Sigmoid colon (tissue), 6 donors: ENCODE measurements at regions not wholly inside any gene's neighbourhood (a gene's known extent, or its start where the extent isn't known, plus 50 kb on each side); places are given as distances from the start of the nearest gene placed in this dataset.

Source experiments
- DNase-seq: peaks from one replicate; pipeline ENCODE4 v3.0.0-alpha.2; 2019
- H3K27ac ChIP-seq, 4 donors: fragments of 200-600 bp; sonication (generic); one replicate each; pipeline ENCODE4 v1.5.1; 2016 to 2019; ENCODE audit warnings: mild to moderate bottlenecking in 1 of 4
- H3K27me3 ChIP-seq, 3 donors: fragments of 200-600 bp; sonication (generic); one replicate each; pipeline ENCODE4 v1.5.1; 2019; ENCODE audit warnings: mild to moderate bottlenecking in 1 of 3
- H3K36me3 ChIP-seq, 4 donors: fragments of 200-600 bp; sonication (generic); one replicate each; pipeline ENCODE4 v1.5.1; 2016 to 2019
- H3K4me1 ChIP-seq, 4 donors: fragments of 200-600 bp; sonication (generic); one replicate each; pipeline ENCODE4 v1.5.1; 2017 to 2019
- H3K4me3 ChIP-seq, 4 donors: fragments of 200-600 bp; sonication (generic); one replicate each; pipeline ENCODE4 v1.5.1; 2017 to 2019; ENCODE audit warnings: mild to moderate bottlenecking in 2 of 4, moderate library complexity in 1 of 4
- H3K9me3 ChIP-seq, 4 donors: fragments of 200-600 bp in 3 of 4; sonication (generic) in 3 of 4; one replicate each; pipeline versions ENCODE4 v1.5.1 to v1.6.1; 2013 to 2019
- CTCF ChIP-seq, 4 experiments: fragments of 450-650 bp in 3 of 4; fragments of 200-600 bp in 1 of 4; IDR thresholded peaks; one replicate each; pipeline ENCODE4 v1.5.1; 2016 to 2019; ENCODE audit warnings: antibody characterized with exemption in 4 of 4, mild to moderate bottlenecking in 3 of 4, moderate library complexity in 2 of 4
- EP300 ChIP-seq, 4 donors: sonication (generic); formaldehyde crosslinking; IDR thresholded peaks; one replicate each; pipeline ENCODE4 v1.6.1; 2017; ENCODE audit warnings: antibody characterized with exemption in 4 of 4
- POLR2A ChIP-seq, 2 donors: fragments of 450-650 bp; IDR thresholded peaks; one replicate each; pipeline ENCODE4 v1.6.1; 2016; ENCODE audit warnings: antibody characterized with exemption in 2 of 2, mild to moderate bottlenecking in 2 of 2, moderate library complexity in 2 of 2
- POLR2AphosphoS5 ChIP-seq, 4 donors: sonication (generic); formaldehyde crosslinking; IDR thresholded peaks; one replicate each; pipeline ENCODE4 v1.6.1; 2017; ENCODE audit warnings: antibody characterized with exemption in 4 of 4
- WGBS, 2 donors: extraction: QIAGEN DNeasy Blood & Tissue Kit; methylation state at CpG; one replicate each; pipeline ENCODE4 v1.1.7; 2013; 5-methylcytosine and 5-hydroxymethylcytosine counted together
- intact Hi-C: fragments of 100-400 bp; cut with DNase I; formaldehyde crosslinking; loops from one replicate; pipeline ENCODE4 v1.15.1; 2023
- donor health status: healthy with polysubstance abuse.
- donor health status: healthy.

GRCh38 chr13:50125304-50125553 lies 110.0 kb downstream of the KCNRG start:
- Histone ChIP-seq H3K36me3 (no peaks in the 10 kb centered on the region), H3K9me3 (no peaks in the 10 kb centered on the region), H3K27ac (peak overlapping the region; percentile 96 to 100 (median 99)), H3K4me3 (peak overlapping the region; percentile 82 to 96 (median 90)), H3K27me3 (peaks cover 21 to 37% (median 30%) of the 10 kb centered on the region in 3 donors), H3K4me1 (peaks cover 0 to 48% (median 42%) of the 10 kb centered on the region in 4 donors)
- no peak for DNase-seq
- TF ChIP-seq CTCF (IDR thresholded peaks at IDR 0.05): no peak
- no peak for TF ChIP-seq POLR2A (IDR thresholded peaks at IDR 0.05)
- 1% methylated on average over 31 of the region's 31 CpGs for WGBS, 2 donors
- intact Hi-C loops: loop anchor here (1.0 to 10.0 kb wide), 7 partner anchors 43 to 1680 kb away; partner anchors contain the start of genes CDADC1, DHRS12 and SPRYD7

- Histone ChIP-seq H3K36me3 (no peaks in the 10 kb centered on the region), H3K27me3 (peaks cover 25 to 42% (median 34%) of the 10 kb centered on the region in 3 donors), H3K4me1 (peaks cover 0 to 53% (median 47%) of the 10 kb centered on the region in 4 donors), H3K4me3 (peak overlapping the region; percentile 82 to 96 (median 90)), H3K27ac (peak overlapping the region; percentile 96 to 100 (median 99)), H3K9me3 (no peaks in the 10 kb centered on the region)
- intact Hi-C loops: loop anchor here (1.0 to 10.0 kb wide), 7 partner anchors 43 to 1679 kb away; partner anchors contain the start of genes CDADC1, DHRS12 and SPRYD7
- TF ChIP-seq CTCF (IDR thresholded peaks at IDR 0.05) (peak in 1 of 4 experiments; percentile 6), EP300 (IDR thresholded peaks at IDR 0.05) (peak in 1 of 4 donors; percentile 34), POLR2AphosphoS5 (IDR thresholded peaks at IDR 0.05) (peak; percentile 54 to 80 (median 76)), POLR2A (IDR thresholded peaks at IDR 0.05) (peak in 1 of 2 donors; percentile 17)
- peak; percentile 98 for DNase-seq
- WGBS, 2 donors: 1% methylated on average over 86 to 87 of the region's 87 CpGs
Measured at GRCh38 chr13:50125554-50126262, 110.5 kb downstream of the KCNRG start.

- H3K4me1 ChIP-seq: peaks cover 0 to 60% (median 52%) of the 10 kb centered on the region in 4 donors
Measured at GRCh38 chr13:50126263-50126992, 111.2 kb downstream of the KCNRG start.

GRCh38 chr13:50126993-50127725 lies 111.9 kb downstream of the KCNRG start:
- TF ChIP-seq CTCF (IDR thresholded peaks at IDR 0.05) (no peak), POLR2AphosphoS5 (IDR thresholded peaks at IDR 0.05) (peak; percentile 20 to 76 (median 54)), POLR2A (IDR thresholded peaks at IDR 0.05) (no peak)
- Histone ChIP-seq H3K27me3 (peaks cover 27 to 56% (median 48%) of the 10 kb centered on the region in 3 donors), H3K4me3 (peak overlapping the region; percentile 23 to 96 (median 60)), H3K4me1 (peaks cover 0 to 58% (median 52%) of the 10 kb centered on the region in 4 donors), H3K9me3 (no peaks in the 10 kb centered on the region), H3K27ac (peak overlapping the region; percentile 96 to 100 (median 99)), H3K36me3 (no peaks in the 10 kb centered on the region)
- 37 to 45% methylated on average over 51 of the region's 51 CpGs for WGBS, 2 donors
- DNase-seq: peak; percentile 88
- intact Hi-C loops: loop anchor here (5.0 to 10.0 kb wide), 4 partner anchors 400 to 1678 kb away; partner anchors contain the start of genes CDADC1 and DHRS12

More at GRCh38 chr13:50126263-50126992, 111.2 kb downstream of the KCNRG start:
- Histone ChIP-seq H3K9me3 (no peaks in the 10 kb centered on the region), H3K36me3 (no peaks in the 10 kb centered on the region), H3K4me3 (peak overlapping the region; percentile 82 to 96 (median 90)), H3K27me3 (peaks cover 25 to 49% (median 42%) of the 10 kb centered on the region in 3 donors), H3K27ac (peak overlapping the region; percentile 96 to 100 (median 99))
- TF ChIP-seq POLR2A (IDR thresholded peaks at IDR 0.05) (no peak), EP300 (IDR thresholded peaks at IDR 0.05) (no peak)
- WGBS, 2 donors: 32 to 51% methylated on average over 28 of the region's 28 CpGs
- intact Hi-C loops: loop anchor here (5.0 to 10.0 kb wide), 4 partner anchors 401 to 1678 kb away; partner anchors contain the start of genes CDADC1 and DHRS12
- no peak for DNase-seq
